ENCODE measurements at regions not wholly inside any gene's neighbourhood (a gene's known extent, or its start where the extent isn't known, plus 50 kb on each side); places are given as distances from the start of the nearest gene placed in this dataset.

DNA sequence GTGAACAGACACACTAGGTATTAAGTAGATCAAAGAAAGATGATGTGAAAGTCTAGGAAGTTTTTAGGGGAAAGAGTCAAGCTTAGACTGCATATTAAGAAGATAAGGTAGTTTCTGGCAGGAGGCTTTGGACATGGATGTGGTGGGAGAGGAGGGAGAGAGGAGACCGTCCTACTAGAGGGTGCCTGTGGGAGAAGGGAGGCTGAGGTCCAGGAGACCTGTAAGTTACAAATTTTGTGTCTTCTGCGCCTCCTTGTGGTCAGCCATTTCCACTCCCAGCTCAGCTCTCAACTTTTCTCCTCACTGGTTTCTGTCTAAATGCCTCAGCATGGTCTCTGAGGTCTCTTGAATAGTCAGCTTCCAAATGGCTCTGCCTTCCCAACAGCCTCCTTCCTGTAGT, 193.5 kb downstream of the UNC5CL start:
- no peaks in the 10 kb centered on the region for H3K36me3 ChIP-seq
- no peak for DNase-seq
- H3K27ac ChIP-seq = no peak overlapping the region
- H3K4me1 ChIP-seq = peaks cover 0 to 13% of the 10 kb centered on the region in 2 donors
- no peaks in the 10 kb centered on the region for H3K9me3 ChIP-seq
- TF ChIP-seq, protein P1, sequence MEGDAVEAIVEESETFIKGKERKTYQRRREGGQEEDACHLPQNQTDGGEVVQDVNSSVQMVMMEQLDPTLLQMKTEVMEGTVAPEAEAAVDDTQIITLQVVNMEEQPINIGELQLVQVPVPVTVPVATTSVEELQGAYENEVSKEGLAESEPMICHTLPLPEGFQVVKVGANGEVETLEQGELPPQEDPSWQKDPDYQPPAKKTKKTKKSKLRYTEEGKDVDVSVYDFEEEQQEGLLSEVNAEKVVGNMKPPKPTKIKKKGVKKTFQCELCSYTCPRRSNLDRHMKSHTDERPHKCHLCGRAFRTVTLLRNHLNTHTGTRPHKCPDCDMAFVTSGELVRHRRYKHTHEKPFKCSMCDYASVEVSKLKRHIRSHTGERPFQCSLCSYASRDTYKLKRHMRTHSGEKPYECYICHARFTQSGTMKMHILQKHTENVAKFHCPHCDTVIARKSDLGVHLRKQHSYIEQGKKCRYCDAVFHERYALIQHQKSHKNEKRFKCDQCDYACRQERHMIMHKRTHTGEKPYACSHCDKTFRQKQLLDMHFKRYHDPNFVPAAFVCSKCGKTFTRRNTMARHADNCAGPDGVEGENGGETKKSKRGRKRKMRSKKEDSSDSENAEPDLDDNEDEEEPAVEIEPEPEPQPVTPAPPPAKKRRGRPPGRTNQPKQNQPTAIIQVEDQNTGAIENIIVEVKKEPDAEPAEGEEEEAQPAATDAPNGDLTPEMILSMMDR (IDR thresholded peaks at IDR 0.05 in 4 of 5, conservative IDR thresholded peaks at IDR 0.05 in 1 of 5) = peak in 3 of 5 experiments; percentile 15 to 36 (median 31)
- no peak for TF ChIP-seq POLR2A (IDR thresholded peaks at IDR 0.05)
- H3K4me3 ChIP-seq = no peak overlapping the region
- H3K27me3 ChIP-seq = no peaks in the 10 kb centered on the region
- peak in 1 of 2 donors; percentile 37 for ATAC-seq
- intact Hi-C loops (cut with DNase I; ENCODE audit: low total_unique reads) (no loop called here), in situ Hi-C loops (cut with MboI; ENCODE audit: low sequenced_read_pairs in 4 of 4) (loop anchor here in 2 of 4 donors (25.0 kb wide), 2 partner anchors 858 to 1483 kb away; no protein-coding TSS in a partner anchor)

DNA sequence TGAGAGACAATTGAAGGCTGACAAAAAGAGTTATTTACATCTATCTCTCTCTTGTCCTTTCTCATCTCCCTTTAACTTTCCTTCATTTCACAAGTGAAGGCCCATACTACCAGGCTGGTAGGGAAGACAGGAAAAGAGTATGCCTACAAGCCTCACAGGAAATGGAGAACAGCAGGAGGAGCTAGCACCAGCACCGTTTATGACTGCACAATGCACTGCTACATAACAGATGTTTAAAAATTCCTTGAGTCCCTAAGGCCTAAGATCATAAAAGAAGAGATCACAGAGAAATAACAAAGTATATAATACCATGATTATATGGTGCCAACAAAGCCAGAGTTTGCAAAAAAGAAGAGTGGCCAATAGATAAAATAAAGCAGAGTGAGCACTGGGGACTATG, 194.8 kb downstream of the UNC5CL start:
- Histone ChIP-seq H3K9me3 (no peaks in the 10 kb centered on the region), H3K4me1 (peaks cover 0 to 6% of the 10 kb centered on the region in 2 donors), H3K27ac (no peak overlapping the region), H3K4me3 (no peak overlapping the region), H3K36me3 (no peaks in the 10 kb centered on the region), H3K27me3 (no peaks in the 10 kb centered on the region)
- in situ Hi-C loops (cut with MboI; ENCODE audit: low sequenced_read_pairs in 4 of 4) (loop anchor here in 2 of 4 donors (25.0 kb wide), 2 partner anchors 857 to 1482 kb away; no protein-coding TSS in a partner anchor), intact Hi-C loops (cut with DNase I; ENCODE audit: low total_unique reads) (no loop called here)
- ATAC-seq (no peak), DNase-seq (no peak)
- TF ChIP-seq, protein P1 (IDR thresholded peaks at IDR 0.05 in 4 of 5, conservative IDR thresholded peaks at IDR 0.05 in 1 of 5) = no peak
- no peak for TF ChIP-seq POLR2A (IDR thresholded peaks at IDR 0.05)

DNA sequence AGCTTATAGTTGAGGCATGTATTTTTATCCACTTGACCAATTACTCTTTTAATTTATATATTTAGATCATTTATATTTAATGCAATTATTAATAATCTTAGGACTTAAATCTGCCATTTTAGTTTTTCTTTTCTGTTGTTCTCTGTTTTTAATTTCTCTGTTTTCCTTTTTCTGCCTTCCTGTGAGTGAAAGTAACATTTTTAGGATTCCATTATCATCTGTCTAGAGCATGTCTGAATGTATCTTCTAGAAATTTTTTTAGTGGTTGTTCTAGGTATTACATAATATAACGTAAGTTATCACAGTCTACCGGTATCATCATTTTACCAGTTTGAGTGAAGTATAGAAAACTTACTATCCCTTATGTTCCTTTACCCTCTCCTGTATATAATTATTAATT, 197.3 kb downstream of the UNC5CL start:
- Histone ChIP-seq H3K27ac (no peak overlapping the region), H3K9me3 (no peaks in the 10 kb centered on the region), H3K36me3 (no peaks in the 10 kb centered on the region), H3K4me3 (no peak overlapping the region), H3K4me1 (no peaks in the 10 kb centered on the region), H3K27me3 (no peaks in the 10 kb centered on the region)
- ATAC-seq (no peak), DNase-seq (no peak)
- in situ Hi-C loops (cut with MboI; ENCODE audit: low sequenced_read_pairs in 4 of 4) = loop anchor here in 2 of 4 donors (25.0 kb wide), 2 partner anchors 854 to 1479 kb away; no protein-coding TSS in a partner anchor
- TF ChIP-seq POLR2A (IDR thresholded peaks at IDR 0.05) = no peak
- TF ChIP-seq, protein P1 (IDR thresholded peaks at IDR 0.05 in 4 of 5, conservative IDR thresholded peaks at IDR 0.05 in 1 of 5) = peak in 1 of 5 experiments; percentile 22
- intact Hi-C loops (cut with DNase I; ENCODE audit: low total_unique reads) = no loop called here

DNA sequence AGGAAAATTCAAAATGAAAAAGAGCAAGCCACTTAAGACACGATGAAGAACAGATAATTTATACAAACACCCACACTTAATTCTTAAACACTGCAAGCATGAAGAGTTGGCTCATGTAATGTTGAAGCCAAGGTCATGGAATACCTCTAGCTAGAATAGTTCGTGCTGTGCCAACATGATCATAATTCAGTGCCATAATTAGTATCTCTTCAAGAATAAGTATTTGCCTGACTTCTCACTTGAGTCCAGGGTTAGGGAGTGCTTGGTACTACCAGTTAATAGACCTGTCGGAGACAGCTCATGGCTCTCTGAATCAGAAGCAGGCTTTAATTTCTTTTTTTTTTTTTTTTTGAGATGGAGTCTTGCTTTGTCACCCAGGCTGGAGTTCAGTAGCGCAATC, 206.3 kb downstream of the UNC5CL start:
- H3K27me3 ChIP-seq = no peaks in the 10 kb centered on the region
- DNase-seq (no peak), ATAC-seq (no peak)
- TF ChIP-seq, protein P1 (IDR thresholded peaks at IDR 0.05 in 4 of 5, conservative IDR thresholded peaks at IDR 0.05 in 1 of 5) = no peak
- TF ChIP-seq POLR2A (IDR thresholded peaks at IDR 0.05) = no peak
- no peaks in the 10 kb centered on the region for H3K36me3 ChIP-seq
- H3K27ac ChIP-seq = no peak overlapping the region
- in situ Hi-C loops (cut with MboI; ENCODE audit: low sequenced_read_pairs in 4 of 4) = loop anchor here in 2 of 4 donors (25.0 kb wide), 2 partner anchors 845 to 1470 kb away; no protein-coding TSS in a partner anchor
- H3K4me3 ChIP-seq = no peak overlapping the region
- intact Hi-C loops (cut with DNase I; ENCODE audit: low total_unique reads) = no loop called here
- no peaks in the 10 kb centered on the region for H3K9me3 ChIP-seq
- H3K4me1 ChIP-seq = peaks cover 0 to 3% of the 10 kb centered on the region in 2 donors

DNA sequence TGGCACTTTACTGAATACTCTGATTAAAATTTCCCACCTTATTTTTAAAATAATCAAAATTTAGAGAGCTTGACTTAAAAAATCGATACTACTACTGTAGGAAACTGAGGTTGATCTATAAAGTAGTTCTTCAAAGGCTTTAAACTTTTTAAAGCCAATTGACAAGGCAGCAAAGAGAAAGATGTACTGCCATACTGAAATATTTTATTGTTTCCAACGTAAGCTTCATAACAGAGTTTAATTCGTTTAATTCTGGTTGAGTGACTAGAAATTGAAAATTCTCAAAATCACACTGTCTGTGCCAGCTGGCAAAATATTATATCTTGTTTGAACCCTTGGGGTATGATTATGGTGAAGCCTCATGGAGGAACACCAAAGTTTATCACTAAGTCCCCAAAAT, 207.6 kb downstream of the UNC5CL start:
- H3K36me3 ChIP-seq = no peaks in the 10 kb centered on the region
- ATAC-seq (no peak), DNase-seq (no peak)
- TF ChIP-seq, protein P1 (IDR thresholded peaks at IDR 0.05 in 4 of 5, conservative IDR thresholded peaks at IDR 0.05 in 1 of 5) = no peak
- TF ChIP-seq POLR2A (IDR thresholded peaks at IDR 0.05) = no peak
- H3K4me3 ChIP-seq = no peak overlapping the region
- intact Hi-C loops (cut with DNase I; ENCODE audit: low total_unique reads) (no loop called here), in situ Hi-C loops (cut with MboI; ENCODE audit: low sequenced_read_pairs in 4 of 4) (loop anchor here in 2 of 4 donors (25.0 kb wide), 2 partner anchors 844 to 1469 kb away; no protein-coding TSS in a partner anchor)
- H3K27me3 ChIP-seq = no peaks in the 10 kb centered on the region
- H3K4me1 ChIP-seq = peaks cover 0 to 3% of the 10 kb centered on the region in 2 donors
- no peaks in the 10 kb centered on the region for H3K9me3 ChIP-seq
- H3K27ac ChIP-seq = no peak overlapping the region
